Osteocyte (in vitro differentiated cells): ENCODE measurements at regions not wholly inside any gene's neighbourhood (a gene's known extent, or its start where the extent isn't known, plus 50 kb on each side); places are given as distances from the start of the nearest gene placed in this dataset.

Source experiments
- DNase-seq: peaks from one replicate; pipeline ENCODE4 v3.0.0; 2021; ENCODE audit warnings: mixed read lengths; ENCODE audit not compliant: unreplicated experiment; ENCODE audit errors: extremely low spot score
- H3K27ac Mint-ChIP-seq: one replicate; pipeline ENCODE4 v1.8.0; 2021; ENCODE audit warnings: mild to moderate bottlenecking, mixed read lengths; ENCODE audit not compliant: unreplicated experiment
- H3K27me3 Mint-ChIP-seq: one replicate; pipeline ENCODE4 v1.8.0; 2021; ENCODE audit warnings: mixed read lengths; ENCODE audit not compliant: unreplicated experiment
- H3K36me3 Mint-ChIP-seq: one replicate; pipeline ENCODE4 v1.8.0; 2021; ENCODE audit warnings: mixed read lengths; ENCODE audit not compliant: unreplicated experiment
- H3K4me1 Mint-ChIP-seq: one replicate; pipeline ENCODE4 v1.8.0; 2021; ENCODE audit warnings: mixed read lengths; ENCODE audit not compliant: unreplicated experiment
- H3K4me3 Mint-ChIP-seq: one replicate; pipeline ENCODE4 v1.8.0; 2021; ENCODE audit warnings: mild to moderate bottlenecking, moderate library complexity, mixed read lengths; ENCODE audit not compliant: unreplicated experiment
- H3K9me3 Mint-ChIP-seq: one replicate; pipeline ENCODE4 v1.8.0; 2021; ENCODE audit warnings: mixed read lengths; ENCODE audit not compliant: unreplicated experiment
- CTCF ChIP-seq: fragments of 200-600 bp; sonication (generic); IDR thresholded peaks from 2 replicates; pipeline ENCODE4 v1.5.0; 2021; ENCODE audit warnings: antibody characterized with exemption, mild to moderate bottlenecking, moderate library complexity

- Mint-ChIP-seq H3K4me3 (no peak overlapping the region), H3K9me3 (no peaks in the 10 kb centered on the region), H3K4me1 (peaks cover 44% of the 10 kb centered on the region), H3K27me3 (no peaks in the 10 kb centered on the region), H3K36me3 (no peaks in the 10 kb centered on the region), H3K27ac (peak overlapping the region; percentile 83)
- no peak for DNase-seq
- TF ChIP-seq CTCF: no peak
Observed at GRCh38 chr4:123787512-123788080, 391.0 kb downstream of the SPRY1 start.

- peaks cover 41% of the 10 kb centered on the region for H3K4me1 Mint-ChIP-seq
- DNase-seq: no peak
- peaks cover under 1% of the 10 kb centered on the region for H3K36me3 Mint-ChIP-seq
Observed at GRCh38 chr4:123788577-123788976, 392.0 kb downstream of the SPRY1 start.

GRCh38 chr4:123790681-123791080 lies 394.1 kb downstream of the SPRY1 start:
- H3K27me3 Mint-ChIP-seq: no peaks in the 10 kb centered on the region
- peaks cover 10% of the 10 kb centered on the region for H3K9me3 Mint-ChIP-seq
- no peak for DNase-seq
- peaks cover 5% of the 10 kb centered on the region for H3K36me3 Mint-ChIP-seq
- H3K4me1 Mint-ChIP-seq: peaks cover 21% of the 10 kb centered on the region
- H3K4me3 Mint-ChIP-seq: no peak overlapping the region
- no peak for TF ChIP-seq CTCF
- no peak overlapping the region for H3K27ac Mint-ChIP-seq

More at GRCh38 chr4:123788577-123788976, 392.0 kb downstream of the SPRY1 start:
- Mint-ChIP-seq H3K27me3 (no peaks in the 10 kb centered on the region), H3K27ac (no peak overlapping the region), H3K9me3 (peaks cover 4% of the 10 kb centered on the region), H3K4me3 (no peak overlapping the region)
- TF ChIP-seq CTCF: no peak

- no peak for TF ChIP-seq CTCF
- Mint-ChIP-seq H3K27ac (no peak overlapping the region), H3K4me3 (no peak overlapping the region), H3K4me1 (peaks cover 6% of the 10 kb centered on the region), H3K9me3 (peaks cover 20% of the 10 kb centered on the region), H3K36me3 (peaks cover 9% of the 10 kb centered on the region), H3K27me3 (no peaks in the 10 kb centered on the region)
- DNase-seq: no peak
Observed at GRCh38 chr4:123802082-123802645, 405.6 kb downstream of the SPRY1 start.

GRCh38 chr4:123802933-123803332 lies 406.3 kb downstream of the SPRY1 start:
- Mint-ChIP-seq H3K4me1 (peaks cover 6% of the 10 kb centered on the region), H3K27ac (no peak overlapping the region), H3K27me3 (no peaks in the 10 kb centered on the region), H3K9me3 (peaks cover 14% of the 10 kb centered on the region), H3K4me3 (no peak overlapping the region), H3K36me3 (peaks cover 5% of the 10 kb centered on the region)
- TF ChIP-seq CTCF: no peak
- no peak for DNase-seq
